Stimulated activated CD8-positive, alpha-beta memory T cell treated with anti-CD3 and anti-CD28 coated beads, Interleukin-2, amount 100 ng/mL, for 1 hour (primary cell): ENCODE measurements at regions not wholly inside any gene's neighbourhood (a gene's known extent, or its start where the extent isn't known, plus 50 kb on each side); places are given as distances from the start of the nearest gene placed in this dataset.
"Not testable (repeated sequence)": the region's sequence is repeated elsewhere in the genome, so short reads cannot be mapped to it uniquely, and the experiment has no call there.

Experiments used
- DNase-seq, 2 donors: peaks; one replicate each; pipeline ENCODE4 v3.0.0-alpha.2; 2020; ENCODE audit warnings: low read depth in 2 of 2

GRCh38 chr20:18876394-18876793, 62.8 kb downstream of the SCP2D1 start:
- not testable (repeated sequence) for DNase-seq

GRCh38 chr20:18879262-18879661, 65.7 kb downstream of the SCP2D1 start:
- no peak for DNase-seq

GRCh38 chr20:18886756-18887155, 73.2 kb downstream of the SCP2D1 start:
- DNase-seq, result no peak

- no peak for DNase-seq
Measured at GRCh38 chr20:18901980-18902737, 88.6 kb downstream of the SCP2D1 start.

GRCh38 chr20:18904192-18904591, 90.6 kb downstream of the SCP2D1 start:
- no peak for DNase-seq

GRCh38 chr20:18904624-18905023, 91.0 kb downstream of the SCP2D1 start:
- DNase-seq, result no peak

GRCh38 chr20:18906046-18906445, 92.5 kb downstream of the SCP2D1 start:
- no peak for DNase-seq

- DNase-seq, result no peak
Measured at GRCh38 chr20:18907353-18907752, 93.8 kb downstream of the SCP2D1 start.

GRCh38 chr20:18908109-18908508, 94.5 kb downstream of the SCP2D1 start:
- no peak for DNase-seq

GRCh38 chr20:18909254-18909653, 95.7 kb downstream of the SCP2D1 start:
- DNase-seq, result no peak

GRCh38 chr20:18913701-18914100, 100.1 kb downstream of the SCP2D1 start:
- DNase-seq, result no peak

- DNase-seq, result no peak
Measured at GRCh38 chr20:18914796-18915195, 101.2 kb downstream of the SCP2D1 start.

- no peak for DNase-seq
Measured at GRCh38 chr20:18916886-18917750, 103.5 kb downstream of the SCP2D1 start.

- DNase-seq, result no peak
Measured at GRCh38 chr20:18919996-18920395, 106.4 kb downstream of the SCP2D1 start.

GRCh38 chr20:18921291-18921690, 107.7 kb downstream of the SCP2D1 start:
- no peak for DNase-seq

GRCh38 chr20:18922251-18922650, 108.7 kb downstream of the SCP2D1 start:
- DNase-seq, result no peak

- DNase-seq, result no peak
Measured at GRCh38 chr20:18922898-18923297, 109.3 kb downstream of the SCP2D1 start.

- DNase-seq, result no peak
Measured at GRCh38 chr20:18926965-18927364, 113.4 kb downstream of the SCP2D1 start.

GRCh38 chr20:18928626-18929025, 115.0 kb downstream of the SCP2D1 start:
- DNase-seq, result no peak

GRCh38 chr20:18929800-18930199, 116.2 kb downstream of the SCP2D1 start:
- DNase-seq, result no peak

- no peak for DNase-seq
Measured at GRCh38 chr20:18943542-18943941, 130.0 kb downstream of the SCP2D1 start.

- DNase-seq, result no peak
Measured at GRCh38 chr20:18956890-18957289, 143.3 kb downstream of the SCP2D1 start.

- no peak for DNase-seq
Measured at GRCh38 chr20:18957328-18957727, 143.7 kb downstream of the SCP2D1 start.
